Kidney (tissue), 13 donors: ENCODE measurements at regions not wholly inside any gene's neighbourhood (a gene's known extent, or its start where the extent isn't known, plus 50 kb on each side); places are given as distances from the start of the nearest gene placed in this dataset.

Experiments
- DNase-seq, 5 donors: peaks; one replicate each; pipeline ENCODE4 v3.0.0-alpha.2; 2013 to 2020
- FAIRE-seq: peaks from 2 replicates; lab custom pipeline; 2012; peaks lifted over from hg19 to GRCh38; lab: Jason Lieb, UNC
- H3K27ac ChIP-seq, 2 donors: one replicate each; pipeline ENCODE4 v1.7.0; 2013; ENCODE audit warnings: low read depth in 2 of 2, low read length in 2 of 2, inconsistent platforms in 1 of 2
- H3K27me3 ChIP-seq: one replicate; pipeline ENCODE4 v1.7.1; 2013; ENCODE audit warnings: low read length, inconsistent platforms; ENCODE audit not compliant: control insufficient read depth, insufficient read depth
- H3K36me3 ChIP-seq, 3 donors: one replicate each; pipeline versions ENCODE4 v1.7.0 to v1.7.1; 2013; ENCODE audit warnings: low read length in 3 of 3, control low read depth in 1 of 3, inconsistent platforms in 1 of 3; ENCODE audit not compliant: insufficient read depth in 3 of 3, control insufficient read depth in 2 of 3
- H3K4me1 ChIP-seq, 3 donors: one replicate each; pipeline versions ENCODE4 v1.7.0 to v1.7.1; 2013; ENCODE audit warnings: low read length in 3 of 3, inconsistent platforms in 1 of 3, low read depth in 1 of 3; ENCODE audit not compliant: control insufficient read depth in 2 of 3, insufficient read depth in 2 of 3
- H3K4me3 ChIP-seq, 3 donors: one replicate each; pipeline versions ENCODE4 v1.7.0 to v1.8.1; 2013; ENCODE audit warnings: low read length in 3 of 3, control low read depth in 1 of 3, inconsistent platforms in 1 of 3
- H3K9ac ChIP-seq, 3 donors: one replicate each; pipeline versions ENCODE4 v1.7.0 to v1.7.1; 2013; ENCODE audit warnings: low read length in 3 of 3, control low read depth in 1 of 3, inconsistent platforms in 1 of 3
- H3K9me3 ChIP-seq, 3 donors: one replicate each; pipeline versions ENCODE4 v1.7.0 to v1.7.1; 2013; ENCODE audit warnings: low read length in 3 of 3, control low read depth in 1 of 3, inconsistent platforms in 1 of 3; ENCODE audit not compliant: control insufficient read depth in 2 of 3, insufficient read depth in 1 of 3
- intact Hi-C: fragments of 100-400 bp; cut with DNase I; formaldehyde crosslinking; loops from one replicate; pipeline ENCODE4 v1.11.1; 2022
- TF ChIP-seq, protein P1 (sequence below): IDR thresholded peaks from 3 replicates; pipeline ENCODE4 v1.5.1; 2012; ENCODE audit warnings: mild to moderate bottlenecking, moderate library complexity, borderline replicate concordance; ENCODE audit not compliant: insufficient read depth; ENCODE audit errors: extremely low read depth
- donor health status: control.
- donor health status: control.
- donor health status: control.
- donor health status: control.
- donor health status: control.
- donor health status: DM: yes; HTN: yes; CAD: no.
- donor health status: Normal renal cell carcinoma (clear cell type).

DNA sequence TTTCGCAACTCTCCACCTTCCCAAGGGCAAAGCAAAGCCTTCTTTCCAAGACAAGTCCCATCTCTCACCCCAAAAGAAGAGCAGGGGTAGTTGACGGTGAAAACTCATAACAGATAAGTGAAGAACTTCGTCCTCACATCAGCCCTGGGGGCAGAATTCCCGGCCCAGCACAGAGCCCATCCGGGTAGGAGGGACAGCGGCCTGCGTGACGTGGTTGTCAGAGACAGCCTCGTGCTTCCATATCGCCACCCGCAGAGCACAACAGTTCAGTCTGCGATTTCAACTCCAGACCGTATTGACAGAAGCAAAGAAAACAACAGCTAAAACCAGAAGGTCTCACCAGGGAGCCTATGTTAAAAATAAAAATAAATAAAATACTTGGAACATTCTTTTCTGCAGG, 273.2 kb downstream of the SYK start:
- H3K4me1 ChIP-seq = peaks cover 0 to 10% (median 10%) of the 10 kb centered on the region in 3 donors
- no peaks in the 10 kb centered on the region for H3K36me3 ChIP-seq
- no peak overlapping the region for H3K4me3 ChIP-seq
- no peak overlapping the region for H3K27ac ChIP-seq
- TF ChIP-seq, protein P1, sequence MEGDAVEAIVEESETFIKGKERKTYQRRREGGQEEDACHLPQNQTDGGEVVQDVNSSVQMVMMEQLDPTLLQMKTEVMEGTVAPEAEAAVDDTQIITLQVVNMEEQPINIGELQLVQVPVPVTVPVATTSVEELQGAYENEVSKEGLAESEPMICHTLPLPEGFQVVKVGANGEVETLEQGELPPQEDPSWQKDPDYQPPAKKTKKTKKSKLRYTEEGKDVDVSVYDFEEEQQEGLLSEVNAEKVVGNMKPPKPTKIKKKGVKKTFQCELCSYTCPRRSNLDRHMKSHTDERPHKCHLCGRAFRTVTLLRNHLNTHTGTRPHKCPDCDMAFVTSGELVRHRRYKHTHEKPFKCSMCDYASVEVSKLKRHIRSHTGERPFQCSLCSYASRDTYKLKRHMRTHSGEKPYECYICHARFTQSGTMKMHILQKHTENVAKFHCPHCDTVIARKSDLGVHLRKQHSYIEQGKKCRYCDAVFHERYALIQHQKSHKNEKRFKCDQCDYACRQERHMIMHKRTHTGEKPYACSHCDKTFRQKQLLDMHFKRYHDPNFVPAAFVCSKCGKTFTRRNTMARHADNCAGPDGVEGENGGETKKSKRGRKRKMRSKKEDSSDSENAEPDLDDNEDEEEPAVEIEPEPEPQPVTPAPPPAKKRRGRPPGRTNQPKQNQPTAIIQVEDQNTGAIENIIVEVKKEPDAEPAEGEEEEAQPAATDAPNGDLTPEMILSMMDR = no peak
- DNase-seq (no peak), FAIRE-seq (no peak)
- no peaks in the 10 kb centered on the region for H3K27me3 ChIP-seq
- intact Hi-C loops = no loop called here
- no peaks in the 10 kb centered on the region for H3K9me3 ChIP-seq
- H3K9ac ChIP-seq = no peak overlapping the region

DNA sequence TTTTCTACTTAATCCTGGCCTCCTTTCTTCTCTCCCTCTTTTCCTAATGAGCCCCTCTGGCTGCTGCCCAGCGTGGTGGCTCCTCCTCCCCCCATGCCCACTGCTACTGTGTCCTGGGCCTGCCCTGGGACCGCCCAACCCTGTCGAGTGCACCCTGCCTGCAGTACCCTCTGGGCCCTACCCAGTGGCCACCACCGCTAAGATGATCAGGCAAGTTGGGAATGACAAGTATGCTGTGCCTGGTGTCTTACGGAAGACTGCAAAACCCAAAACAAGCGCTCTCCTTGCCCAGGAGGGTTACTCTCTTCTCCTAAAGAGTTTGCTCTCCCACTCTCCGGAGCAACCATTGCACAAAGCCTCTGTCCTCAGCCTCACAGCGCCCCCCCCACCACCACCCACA, 273.7 kb downstream of the SYK start:
- Histone ChIP-seq H3K9ac (no peak overlapping the region), H3K27me3 (no peaks in the 10 kb centered on the region), H3K27ac (no peak overlapping the region), H3K36me3 (no peaks in the 10 kb centered on the region), H3K4me3 (no peak overlapping the region), H3K4me1 (peaks cover 0 to 10% (median 10%) of the 10 kb centered on the region in 3 donors), H3K9me3 (no peaks in the 10 kb centered on the region)
- intact Hi-C loops = no loop called here
- DNase-seq = no peak
- TF ChIP-seq, protein P1 = no peak
- FAIRE-seq = no peak

DNA sequence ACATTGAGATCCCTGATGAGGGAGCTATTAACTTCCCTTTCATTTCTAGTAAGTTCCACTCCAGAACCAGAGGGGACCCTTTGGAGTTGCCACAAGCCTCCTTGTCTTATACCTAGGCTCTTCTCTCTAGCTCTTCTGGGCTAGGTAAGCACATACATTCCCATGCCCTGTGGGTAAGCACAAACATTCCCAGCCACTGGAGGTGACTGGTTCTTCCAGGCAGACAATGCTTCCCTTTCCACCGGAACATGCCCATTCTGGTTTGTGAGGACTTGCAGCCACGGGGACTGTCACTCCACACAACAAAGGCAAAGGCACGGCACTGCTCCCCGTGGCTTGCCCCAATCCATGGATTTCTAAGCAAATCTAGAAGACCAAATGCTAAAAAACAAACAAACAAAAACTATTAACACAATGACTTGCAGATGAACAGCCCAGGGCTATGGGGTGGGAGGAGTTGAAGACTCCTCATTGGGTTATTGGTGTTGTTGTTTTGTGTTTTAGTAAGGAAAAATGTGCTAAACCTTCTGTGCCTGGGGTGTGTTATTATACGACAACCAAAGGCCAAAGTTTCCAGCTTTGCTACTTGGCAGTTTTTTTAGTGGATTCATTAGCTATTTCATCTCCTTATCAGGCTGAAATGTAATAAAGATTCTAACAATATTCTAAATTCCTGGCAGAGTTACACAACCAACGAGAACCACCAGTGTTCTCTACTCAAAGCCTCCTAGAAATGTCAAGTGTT, 276.2 kb downstream of the SYK start:
- H3K27ac ChIP-seq = peak overlapping the region in 1 of 2 donors; percentile 34
- no peaks in the 10 kb centered on the region for H3K9me3 ChIP-seq
- H3K36me3 ChIP-seq = no peaks in the 10 kb centered on the region
- H3K9ac ChIP-seq = no peak overlapping the region
- intact Hi-C loops = no loop called here
- peaks cover 0 to 10% (median 10%) of the 10 kb centered on the region in 3 donors for H3K4me1 ChIP-seq
- H3K4me3 ChIP-seq = no peak overlapping the region
- FAIRE-seq = no peak
- H3K27me3 ChIP-seq = no peaks in the 10 kb centered on the region
- TF ChIP-seq, protein P1 = no peak
- DNase-seq = peak in 1 of 5 donors; percentile 24
